ENCODE measurements at regions not wholly inside any gene's neighbourhood (a gene's known extent, or its start where the extent isn't known, plus 50 kb on each side); places are given as distances from the start of the nearest gene placed in this dataset.

- Mint-ChIP-seq H3K4me1 (peaks cover 9 to 16% (median 13%) of the 10 kb centered on the region in 4 donors), H3K9me3 (no peaks in the 10 kb centered on the region), H3K27me3 (peaks cover 0 to 11% (median 2%) of the 10 kb centered on the region in 5 donors), H3K4me3 (no peak overlapping the region), H3K36me3 (no peaks in the 10 kb centered on the region), H3K27ac (no peak overlapping the region)
- POLR2A ChIA-PET: no interaction called here
- no peak for DNase-seq
- ATAC-seq: no peak
Observed at GRCh38 chr15:93982226-93982727, 249.1 kb upstream of the MCTP2 start.

- Mint-ChIP-seq H3K9me3 (no peaks in the 10 kb centered on the region), H3K4me1 (peaks cover 6 to 12% (median 9%) of the 10 kb centered on the region in 4 donors), H3K4me3 (no peak overlapping the region), H3K27me3 (peaks cover 0 to 11% (median 5%) of the 10 kb centered on the region in 5 donors), H3K27ac (no peak overlapping the region), H3K36me3 (no peaks in the 10 kb centered on the region)
- POLR2A ChIA-PET: no interaction called here
- ATAC-seq: no peak
- no peak for DNase-seq
Observed at GRCh38 chr15:93981706-93982105, 249.7 kb upstream of the MCTP2 start.

- POLR2A ChIA-PET: no interaction called here
- no peaks in the 10 kb centered on the region for H3K9me3 Mint-ChIP-seq
Observed at GRCh38 chr15:93980261-93980911, 251.0 kb upstream of the MCTP2 start.

DNA sequence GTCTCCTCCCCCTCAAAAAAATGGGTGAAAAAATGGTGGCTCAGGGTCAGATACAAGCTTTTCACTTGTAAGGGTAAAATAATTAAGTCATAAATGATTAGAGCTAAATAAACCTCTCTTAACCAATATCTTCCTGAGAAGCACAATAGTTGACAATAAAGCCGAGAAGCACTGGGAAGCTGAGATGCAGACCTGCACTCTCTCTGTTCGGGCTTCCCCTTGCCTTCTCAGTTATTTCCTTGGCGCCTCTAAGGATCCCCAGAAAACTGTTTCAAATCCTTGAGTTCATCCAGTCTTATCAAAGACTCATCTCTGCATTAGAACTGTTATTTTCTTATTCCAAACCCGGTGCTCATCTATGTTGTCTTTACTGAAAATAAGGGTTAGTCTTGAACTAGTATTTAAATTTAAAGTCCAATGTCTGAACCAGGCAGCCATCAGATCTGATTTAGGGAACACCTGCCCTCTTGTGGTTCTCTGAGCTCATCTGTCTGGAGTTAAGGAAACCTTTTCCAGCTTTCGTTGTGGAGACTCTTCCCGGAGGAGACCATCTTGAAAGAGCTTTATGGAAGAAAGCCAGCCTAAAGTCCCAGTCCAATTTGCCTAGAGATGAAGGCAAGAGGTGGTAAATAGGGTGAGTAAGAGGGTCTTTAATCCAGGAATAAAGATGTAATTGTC lies 256.4 kb upstream of the MCTP2 start:
- no peaks in the 10 kb centered on the region for H3K9me3 Mint-ChIP-seq
- DNase-seq (no peak), ATAC-seq (no peak)
- no peaks in the 10 kb centered on the region for H3K36me3 Mint-ChIP-seq
- peaks cover 0 to 2% (median 0%) of the 10 kb centered on the region in 4 donors for H3K4me1 Mint-ChIP-seq
- H3K4me3 Mint-ChIP-seq: no peak overlapping the region
- H3K27ac Mint-ChIP-seq: no peak overlapping the region
- peaks cover 0 to 8% (median 6%) of the 10 kb centered on the region in 5 donors for H3K27me3 Mint-ChIP-seq
- POLR2A ChIA-PET: no interaction called here

More at GRCh38 chr15:93980261-93980911, 251.0 kb upstream of the MCTP2 start:
- Mint-ChIP-seq H3K4me3 (no peak overlapping the region), H3K27me3 (peaks cover 0 to 11% (median 8%) of the 10 kb centered on the region in 5 donors), H3K36me3 (no peaks in the 10 kb centered on the region), H3K4me1 (peaks cover 0 to 4% (median 0%) of the 10 kb centered on the region in 4 donors), H3K27ac (no peak overlapping the region)
- DNase-seq (no peak), ATAC-seq (no peak)

GRCh38 chr15:93973287-93973686 lies 258.1 kb upstream of the MCTP2 start:
- ATAC-seq (no peak), DNase-seq (no peak)
- Mint-ChIP-seq H3K27me3 (peaks cover 0 to 6% (median 0%) of the 10 kb centered on the region in 5 donors), H3K9me3 (no peaks in the 10 kb centered on the region), H3K4me3 (no peak overlapping the region), H3K4me1 (no peaks in the 10 kb centered on the region), H3K36me3 (no peaks in the 10 kb centered on the region), H3K27ac (no peak overlapping the region)
- POLR2A ChIA-PET: no interaction called here

DNA sequence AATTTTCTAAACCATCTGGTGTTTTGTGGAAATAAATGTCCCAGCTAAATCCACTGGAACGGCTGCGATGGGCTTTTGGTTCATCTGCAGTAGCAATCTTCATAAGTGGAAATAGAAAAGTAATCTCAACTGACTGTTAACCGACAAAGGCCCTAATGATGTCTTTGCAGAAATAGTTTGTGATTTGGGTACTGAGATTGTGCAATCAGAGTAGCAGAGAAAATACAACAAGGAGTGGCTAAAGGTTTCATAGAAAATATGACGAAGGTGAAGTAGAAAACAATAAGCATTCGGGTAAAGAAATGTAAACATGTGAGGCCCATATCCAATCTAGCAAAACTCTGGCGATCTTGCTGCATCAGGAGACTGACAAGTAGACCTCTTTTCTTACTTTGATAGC lies 262.6 kb upstream of the MCTP2 start:
- Mint-ChIP-seq H3K27me3 (peaks cover 2 to 13% (median 4%) of the 10 kb centered on the region in 5 donors), H3K4me1 (no peaks in the 10 kb centered on the region), H3K4me3 (no peak overlapping the region), H3K36me3 (no peaks in the 10 kb centered on the region), H3K27ac (no peak overlapping the region), H3K9me3 (no peaks in the 10 kb centered on the region)
- POLR2A ChIA-PET: no interaction called here
- DNase-seq (no peak), ATAC-seq (no peak)

DNA sequence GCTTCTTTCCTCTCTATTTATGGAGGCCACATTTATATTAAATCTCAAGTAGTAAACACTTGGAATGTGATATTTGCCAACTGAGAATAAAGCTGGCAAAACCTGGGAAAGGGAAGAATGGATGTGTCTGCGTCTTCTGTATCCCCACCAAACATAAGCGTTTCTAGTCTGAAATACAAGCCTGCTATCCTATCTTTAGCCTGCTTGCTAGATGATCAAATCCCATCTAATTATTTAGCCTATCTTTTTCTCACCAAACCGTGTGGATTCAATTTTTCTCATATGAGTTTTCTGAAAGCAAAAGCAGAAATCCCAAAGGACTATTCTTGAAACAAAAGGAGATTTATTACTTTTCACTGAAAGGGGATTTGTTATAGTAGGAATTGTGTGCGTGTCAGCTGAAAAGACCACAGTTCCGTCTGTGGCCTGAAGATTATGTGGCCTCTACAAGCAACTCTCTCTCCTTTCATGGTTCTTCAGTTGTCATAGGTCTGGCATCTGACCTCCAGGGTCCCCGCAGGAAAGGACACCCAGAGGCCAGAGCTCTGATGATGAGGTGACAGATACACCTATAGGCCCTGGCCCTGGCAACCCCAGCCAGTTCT lies 266.0 kb upstream of the MCTP2 start:
- no peak for DNase-seq
- POLR2A ChIA-PET: no interaction called here

GRCh38 chr15:93954985-93955571 lies 276.3 kb upstream of the MCTP2 start:
- POLR2A ChIA-PET: no interaction called here
- Mint-ChIP-seq H3K4me3 (no peak overlapping the region), H3K27ac (no peak overlapping the region), H3K9me3 (no peaks in the 10 kb centered on the region), H3K36me3 (no peaks in the 10 kb centered on the region), H3K4me1 (no peaks in the 10 kb centered on the region), H3K27me3 (peaks cover 0 to 24% (median 3%) of the 10 kb centered on the region in 5 donors)
- DNase-seq: no peak
- no peak for ATAC-seq

More for the DNA sequence above, 266.0 kb upstream of the MCTP2 start:
- H3K4me1 Mint-ChIP-seq: no peaks in the 10 kb centered on the region
- no peak for ATAC-seq
- H3K27me3 Mint-ChIP-seq: peaks cover 4 to 19% (median 9%) of the 10 kb centered on the region in 5 donors
- H3K9me3 Mint-ChIP-seq: no peaks in the 10 kb centered on the region
- no peaks in the 10 kb centered on the region for H3K36me3 Mint-ChIP-seq
- H3K4me3 Mint-ChIP-seq: no peak overlapping the region
- H3K27ac Mint-ChIP-seq: no peak overlapping the region

DNA sequence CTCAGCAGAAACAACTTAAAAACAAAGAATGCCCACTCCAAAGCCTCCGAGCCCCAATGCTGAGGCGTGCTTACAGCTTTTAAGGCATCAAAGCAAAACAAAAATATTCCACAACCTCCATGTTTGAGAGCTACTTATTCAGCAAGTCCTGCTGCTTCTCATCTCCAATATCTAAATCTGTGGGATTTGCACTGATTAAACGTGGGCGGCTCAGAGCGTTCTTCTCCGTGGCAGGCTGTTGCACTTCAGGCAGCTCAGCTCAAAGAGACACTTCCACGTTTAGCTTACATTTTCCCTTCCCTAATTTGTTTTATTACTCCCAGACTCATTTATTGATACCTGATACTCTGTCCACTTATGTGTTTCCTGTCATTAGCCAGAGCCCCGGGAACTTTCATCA lies 282.6 kb upstream of the MCTP2 start:
- ATAC-seq: no peak
- no peak for DNase-seq
- Mint-ChIP-seq H3K36me3 (no peaks in the 10 kb centered on the region), H3K27me3 (peaks cover 0 to 15% (median 4%) of the 10 kb centered on the region in 5 donors), H3K4me3 (no peak overlapping the region), H3K4me1 (no peaks in the 10 kb centered on the region), H3K9me3 (peaks cover 0 to 5% (median 0%) of the 10 kb centered on the region in 9 donors), H3K27ac (no peak overlapping the region)
- POLR2A ChIA-PET: no interaction called here

DNA sequence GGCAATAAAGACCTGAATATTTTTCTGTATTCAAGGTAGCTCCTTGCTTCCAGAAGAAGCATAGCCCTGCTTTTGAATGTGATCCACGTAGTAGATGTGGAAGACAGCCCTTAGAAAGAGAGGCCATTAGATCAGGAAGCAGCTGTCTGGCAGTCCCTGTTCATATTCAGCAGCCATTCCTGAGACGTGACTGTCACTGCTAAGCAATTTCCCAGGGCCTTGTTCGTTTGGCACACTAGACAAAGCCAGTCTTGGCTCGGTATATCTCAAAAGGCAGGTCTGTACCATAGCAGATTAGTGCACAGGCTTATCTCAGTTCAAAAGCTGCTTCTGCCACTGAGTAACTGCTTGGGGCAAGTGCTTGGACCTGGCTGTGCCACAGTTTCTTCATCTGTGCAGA lies 287.8 kb upstream of the MCTP2 start:
- H3K27me3 Mint-ChIP-seq: peaks cover 0 to 7% (median 0%) of the 10 kb centered on the region in 5 donors
- POLR2A ChIA-PET: no interaction called here
- no peak for DNase-seq
- H3K4me3 Mint-ChIP-seq: no peak overlapping the region
- no peak for ATAC-seq
- H3K4me1 Mint-ChIP-seq: no peaks in the 10 kb centered on the region
- no peak overlapping the region for H3K27ac Mint-ChIP-seq
- H3K36me3 Mint-ChIP-seq: no peaks in the 10 kb centered on the region
- H3K9me3 Mint-ChIP-seq: peaks cover 0 to 5% (median 0%) of the 10 kb centered on the region in 9 donors

GRCh38 chr15:93942269-93942694 lies 289.1 kb upstream of the MCTP2 start:
- DNase-seq (no peak), ATAC-seq (no peak)
- Mint-ChIP-seq H3K4me3 (no peak overlapping the region), H3K27ac (no peak overlapping the region), H3K36me3 (no peaks in the 10 kb centered on the region), H3K27me3 (peaks cover 0 to 11% (median 2%) of the 10 kb centered on the region in 5 donors), H3K4me1 (no peaks in the 10 kb centered on the region), H3K9me3 (peaks cover 0 to 5% (median 0%) of the 10 kb centered on the region in 9 donors)
- POLR2A ChIA-PET: no interaction called here

GRCh38 chr15:93941697-93942096 lies 289.7 kb upstream of the MCTP2 start:
- no peak overlapping the region for H3K27ac Mint-ChIP-seq
- ATAC-seq: no peak
- no peak overlapping the region for H3K4me3 Mint-ChIP-seq
- peaks cover 0 to 5% (median 0%) of the 10 kb centered on the region in 9 donors for H3K9me3 Mint-ChIP-seq
- no peaks in the 10 kb centered on the region for H3K36me3 Mint-ChIP-seq
- H3K4me1 Mint-ChIP-seq: no peaks in the 10 kb centered on the region
- POLR2A ChIA-PET: no interaction called here
- H3K27me3 Mint-ChIP-seq: peaks cover 0 to 9% (median 2%) of the 10 kb centered on the region in 5 donors
- DNase-seq: no peak

DNA sequence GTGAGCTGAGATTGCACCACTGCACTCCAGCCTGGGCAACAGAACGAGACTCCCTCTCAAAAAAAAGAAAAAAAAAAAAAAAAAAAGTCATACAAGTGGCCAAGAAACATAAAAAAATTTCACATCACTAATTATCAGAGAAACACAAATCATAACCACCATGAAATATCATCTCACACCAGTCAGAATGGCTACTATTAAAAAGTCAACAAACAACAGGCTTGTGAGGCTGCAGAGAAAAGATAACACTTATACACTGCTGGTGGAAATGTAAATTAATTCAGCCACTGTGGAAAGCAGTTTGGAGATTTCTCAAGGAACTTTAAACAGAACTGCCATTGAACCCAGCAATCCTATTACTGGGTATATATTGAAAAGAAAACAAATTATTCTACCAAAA lies 291.1 kb upstream of the MCTP2 start:
- POLR2A ChIA-PET: no interaction called here
- DNase-seq (no peak), ATAC-seq (no peak)
- Mint-ChIP-seq H3K27me3 (peaks cover 0 to 7% (median 2%) of the 10 kb centered on the region in 5 donors), H3K36me3 (no peaks in the 10 kb centered on the region), H3K27ac (no peak overlapping the region), H3K4me3 (no peak overlapping the region), H3K9me3 (peaks cover 0 to 5% (median 0%) of the 10 kb centered on the region in 9 donors), H3K4me1 (no peaks in the 10 kb centered on the region)

Data from naive thymus-derived CD8-positive, alpha-beta T cell (primary cell).